WTC11 (cell line): ENCODE measurements at regions not wholly inside any gene's neighbourhood (a gene's known extent, or its start where the extent isn't known, plus 50 kb on each side); places are given as distances from the start of the nearest gene placed in this dataset.

Source experiments
- ATAC-seq: fragments of 200-7000 bp; cut with Tn5 transposase; 2 replicates; pipeline ENCODE4 v1.10.0; 2021; ENCODE audit warnings: mild to moderate bottlenecking, moderate library complexity
- CTCF ChIA-PET: fragments of 300-600 bp; sonication (Branson Sonifier 250); formaldehyde crosslinking; loops from one replicate; lab custom pipeline; 2021; ENCODE audit warnings: antibody characterized with exemption; lab: Charles Lee
- POLR2A ChIA-PET: fragments of 350-600 bp; sonication (Branson Sonifier 250); formaldehyde crosslinking; loops from one replicate; lab custom pipeline; 2021; ENCODE audit warnings: antibody characterized with exemption; lab: Charles Lee
- DNase-seq: peaks from one replicate; pipeline ENCODE4 v3.0.0; 2021; ENCODE audit warnings: low spot score
- H3K27ac Mint-ChIP-seq: 2 replicates; pipeline ENCODE4 v1.8.0; 2021; ENCODE audit warnings: mixed read lengths
- H3K27me3 Mint-ChIP-seq: 2 replicates; pipeline ENCODE4 v1.8.0; 2021; ENCODE audit warnings: low read depth, mild to moderate bottlenecking, moderate library complexity, mixed read lengths
- H3K36me3 Mint-ChIP-seq: 2 replicates; pipeline ENCODE4 v1.8.0; 2021; ENCODE audit warnings: mixed read lengths
- H3K4me1 Mint-ChIP-seq: 2 replicates; pipeline ENCODE4 v1.8.0; 2022; ENCODE audit warnings: mixed read lengths
- H3K4me3 Mint-ChIP-seq: 2 replicates; pipeline ENCODE4 v1.8.0; 2021; ENCODE audit warnings: mild to moderate bottlenecking, moderate library complexity, mixed read lengths
- H3K9me3 Mint-ChIP-seq: 2 replicates; pipeline ENCODE4 v1.8.0; 2021; ENCODE audit warnings: mixed read lengths
- ATF1 ChIP-seq: sonication (generic); formaldehyde crosslinking; IDR thresholded peaks from 2 replicates; pipeline ENCODE4 v1.8.1; 2023; ENCODE audit warnings: mild to moderate bottlenecking, moderate library complexity, missing genetic modification reagents
- ATF6 ChIP-seq: sonication (generic); formaldehyde crosslinking; IDR thresholded peaks from 2 replicates; pipeline ENCODE4 v1.8.1; 2023; ENCODE audit warnings: mild to moderate bottlenecking, missing genetic modification reagents
- CREM ChIP-seq: sonication (generic); formaldehyde crosslinking; IDR thresholded peaks from 2 replicates; pipeline ENCODE4 v1.8.1; 2022; ENCODE audit warnings: mild to moderate bottlenecking, missing genetic modification reagents, moderate library complexity
- ELF4 ChIP-seq: sonication (generic); formaldehyde crosslinking; IDR thresholded peaks from 2 replicates; pipeline ENCODE4 v1.8.1; 2022; ENCODE audit warnings: low read depth, mild to moderate bottlenecking, moderate library complexity, missing genetic modification reagents
- EMX1 ChIP-seq: fragments of 250-450 bp; sonication (Bioruptor Pico); IDR thresholded peaks from 2 replicates; pipeline ENCODE4 v1.8.0; 2021; ENCODE audit warnings: mild to moderate bottlenecking
- ETV6 ChIP-seq: sonication (generic); formaldehyde crosslinking; IDR thresholded peaks from 2 replicates; pipeline ENCODE4 v1.8.1; 2022; ENCODE audit warnings: mild to moderate bottlenecking, missing genetic modification reagents
- FOXK1 ChIP-seq: sonication (generic); formaldehyde crosslinking; IDR thresholded peaks from 2 replicates; pipeline ENCODE4 v1.8.0; 2022; ENCODE audit warnings: mild to moderate bottlenecking, moderate library complexity, missing genetic modification reagents
- GABPB1 ChIP-seq: sonication (generic); formaldehyde crosslinking; IDR thresholded peaks from 2 replicates; pipeline ENCODE4 v1.8.1; 2023; ENCODE audit warnings: mild to moderate bottlenecking, missing genetic modification reagents
- GTF2I ChIP-seq: fragments of 250-450 bp; sonication (Bioruptor Pico); conservative IDR thresholded peaks from 2 replicates; pipeline ENCODE4 v1.4.0; 2021; ENCODE audit warnings: mild to moderate bottlenecking
- HMGA2 ChIP-seq: fragments of 250-450 bp; sonication (Bioruptor Pico); IDR thresholded peaks from 2 replicates; pipeline ENCODE4 v1.4.0; 2021; ENCODE audit warnings: mild to moderate bottlenecking, moderate library complexity
- MAX ChIP-seq: sonication (generic); formaldehyde crosslinking; IDR thresholded peaks from 2 replicates; pipeline ENCODE4 v1.8.0; 2022; ENCODE audit warnings: mild to moderate bottlenecking, missing genetic modification reagents
- NFYB ChIP-seq: sonication (generic); formaldehyde crosslinking; conservative IDR thresholded peaks from 2 replicates; pipeline ENCODE4 v1.8.0; 2022; ENCODE audit warnings: low read depth, missing genetic modification reagents
- NR2C2 ChIP-seq: sonication (generic); formaldehyde crosslinking; IDR thresholded peaks from 2 replicates; pipeline ENCODE4 v1.8.0; 2022; ENCODE audit warnings: mild to moderate bottlenecking, missing genetic modification reagents
- NR3C1 ChIP-seq: sonication (generic); formaldehyde crosslinking; conservative IDR thresholded peaks from 2 replicates; pipeline ENCODE4 v1.8.1; 2023; ENCODE audit warnings: low read depth, mild to moderate bottlenecking, missing genetic modification reagents
- PRDM15 ChIP-seq: sonication (generic); formaldehyde crosslinking; IDR thresholded peaks from 2 replicates; pipeline ENCODE4 v1.8.0; 2022; ENCODE audit warnings: missing genetic modification reagents
- PREB ChIP-seq: sonication (generic); formaldehyde crosslinking; IDR thresholded peaks from 2 replicates; pipeline ENCODE4 v1.8.1; 2022; ENCODE audit warnings: mild to moderate bottlenecking, missing genetic modification reagents, moderate library complexity, borderline replicate concordance
- SOX15 ChIP-seq: fragments of 250-450 bp; sonication (Bioruptor Pico); IDR thresholded peaks from 2 replicates; pipeline ENCODE4 v1.9.0; 2021; ENCODE audit warnings: mild to moderate bottlenecking

GRCh38 chr6:169387809-169388383, 134.2 kb upstream of the THBS2 start (continued):
- TF ChIP-seq EMX1 (CRISPR knock-in tag) (no peak), ATF1 (CRISPR knock-in tag) (no peak)
- TF ChIP-seq, all 79 proteins: peak for 0

- DNase-seq (no peak), ATAC-seq (no peak; the same call in 1 of the 2 replicates)
- H3K36me3 Mint-ChIP-seq: peaks cover 29% of the 10 kb centered on the region
- POLR2A ChIA-PET: no interaction called here
- no peak for TF ChIP-seq NR2C2 (CRISPR knock-in tag)
- TF ChIP-seq NR3C1 (CRISPR knock-in tag): no peak
- TF ChIP-seq ETV6 (CRISPR knock-in tag): no peak
- no peak for TF ChIP-seq HMGA2 (CRISPR knock-in tag)
- no peak for TF ChIP-seq GABPB1 (CRISPR knock-in tag)
- no peak for TF ChIP-seq PREB (CRISPR knock-in tag)
- TF ChIP-seq SOX15 (CRISPR knock-in tag): no peak
- no peak for TF ChIP-seq GTF2I (CRISPR knock-in tag)
- TF ChIP-seq ELF4 (CRISPR knock-in tag): no peak
- TF ChIP-seq MAX: no peak
- no peak for TF ChIP-seq PRDM15 (CRISPR knock-in tag)
- TF ChIP-seq FOXK1 (CRISPR knock-in tag): no peak
- no peak for TF ChIP-seq NFYB (CRISPR knock-in tag)
- TF ChIP-seq ATF6 (CRISPR knock-in tag): no peak
- TF ChIP-seq CREM: no peak
- CTCF ChIA-PET: interaction anchor here (1.0 kb wide), 1 partner anchor 35 kb away, joined by 4 read pairs; no protein-coding TSS in a partner anchor
- H3K4me1 Mint-ChIP-seq: no peaks in the 10 kb centered on the region
- H3K27me3 Mint-ChIP-seq: peaks cover 2% of the 10 kb centered on the region; the same call in 1 of the 2 replicates
- H3K9me3 Mint-ChIP-seq: peaks cover 43% of the 10 kb centered on the region
- no peak overlapping the region; the same call in 1 of the 2 replicates for H3K27ac Mint-ChIP-seq
- no peak overlapping the region for H3K4me3 Mint-ChIP-seq
Measured at GRCh38 chr6:169386411-169387057, 132.9 kb upstream of the THBS2 start.
